GM06990 (cell line): ENCODE measurements at regions not wholly inside any gene's neighbourhood (a gene's known extent, or its start where the extent isn't known, plus 50 kb on each side); places are given as distances from the start of the nearest gene placed in this dataset.

ENCODE experiments used
- DNase-seq: peaks from one replicate; pipeline ENCODE4 v3.0.0-alpha.2; 2011; ENCODE audit not compliant: insufficient read length; ENCODE audit errors: extremely low read depth
- H3K27me3 ChIP-seq: replicated peaks from 2 replicates; pipeline ENCODE4 v1.6.0; 2011; ENCODE audit warnings: low read length; ENCODE audit not compliant: control insufficient read depth, insufficient read depth
- H3K36me3 ChIP-seq: 2 replicates; pipeline ENCODE4 v1.5.1; 2011; ENCODE audit warnings: low read length; ENCODE audit not compliant: control insufficient read depth, insufficient read depth
- H3K4me3 ChIP-seq: replicated peaks from 2 replicates; pipeline ENCODE4 v1.5.1; 2011; ENCODE audit warnings: low read depth, mild to moderate bottlenecking, control low read depth, low read length
- TF ChIP-seq, protein P1 (sequence below): IDR thresholded peaks from 2 replicates; pipeline ENCODE4 v1.5.1; 2011; ENCODE audit warnings: low read length, control low read depth, mild to moderate bottlenecking, inconsistent platforms; ENCODE audit not compliant: insufficient read depth, poor library complexity, severe bottlenecking

DNA sequence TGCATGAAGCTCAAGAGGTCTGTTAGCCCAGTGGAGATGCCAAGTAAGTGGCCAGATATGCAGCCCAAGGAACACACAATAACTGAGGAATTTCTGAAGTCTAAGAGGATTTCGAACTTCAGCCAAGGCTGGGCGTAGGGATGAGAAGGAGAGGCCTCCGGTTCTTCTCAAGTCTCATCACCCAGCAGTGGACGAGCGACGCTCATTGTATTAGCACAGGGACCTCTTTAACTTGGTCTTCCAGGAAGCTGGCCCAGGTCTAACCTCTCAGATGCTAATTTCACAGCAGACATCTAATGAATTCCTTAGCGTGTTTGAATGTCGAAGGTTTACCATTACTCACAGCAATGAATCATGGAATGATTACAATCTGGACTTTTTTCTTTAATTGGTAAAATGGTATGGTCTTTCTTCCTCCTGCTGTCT is 85.0 kb downstream of the HES1 start:
- H3K4me3 ChIP-seq: no peak overlapping the region
- H3K27me3 ChIP-seq: no peaks in the 10 kb centered on the region
- TF ChIP-seq, protein P1, sequence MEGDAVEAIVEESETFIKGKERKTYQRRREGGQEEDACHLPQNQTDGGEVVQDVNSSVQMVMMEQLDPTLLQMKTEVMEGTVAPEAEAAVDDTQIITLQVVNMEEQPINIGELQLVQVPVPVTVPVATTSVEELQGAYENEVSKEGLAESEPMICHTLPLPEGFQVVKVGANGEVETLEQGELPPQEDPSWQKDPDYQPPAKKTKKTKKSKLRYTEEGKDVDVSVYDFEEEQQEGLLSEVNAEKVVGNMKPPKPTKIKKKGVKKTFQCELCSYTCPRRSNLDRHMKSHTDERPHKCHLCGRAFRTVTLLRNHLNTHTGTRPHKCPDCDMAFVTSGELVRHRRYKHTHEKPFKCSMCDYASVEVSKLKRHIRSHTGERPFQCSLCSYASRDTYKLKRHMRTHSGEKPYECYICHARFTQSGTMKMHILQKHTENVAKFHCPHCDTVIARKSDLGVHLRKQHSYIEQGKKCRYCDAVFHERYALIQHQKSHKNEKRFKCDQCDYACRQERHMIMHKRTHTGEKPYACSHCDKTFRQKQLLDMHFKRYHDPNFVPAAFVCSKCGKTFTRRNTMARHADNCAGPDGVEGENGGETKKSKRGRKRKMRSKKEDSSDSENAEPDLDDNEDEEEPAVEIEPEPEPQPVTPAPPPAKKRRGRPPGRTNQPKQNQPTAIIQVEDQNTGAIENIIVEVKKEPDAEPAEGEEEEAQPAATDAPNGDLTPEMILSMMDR: no peak
- no peaks in the 10 kb centered on the region for H3K36me3 ChIP-seq
- DNase-seq: no peak

GRCh38 chr3:194221336-194221735 is 85.4 kb downstream of the HES1 start:
- Histone ChIP-seq H3K27me3 (no peaks in the 10 kb centered on the region), H3K4me3 (no peak overlapping the region), H3K36me3 (no peaks in the 10 kb centered on the region)
- DNase-seq: no peak
- TF ChIP-seq, protein P1: no peak

GRCh38 chr3:194223951-194224350 is 88.0 kb downstream of the HES1 start:
- Histone ChIP-seq H3K27me3 (no peaks in the 10 kb centered on the region), H3K4me3 (no peak overlapping the region), H3K36me3 (no peaks in the 10 kb centered on the region)
- TF ChIP-seq, protein P1: no peak
- DNase-seq: no peak

DNA sequence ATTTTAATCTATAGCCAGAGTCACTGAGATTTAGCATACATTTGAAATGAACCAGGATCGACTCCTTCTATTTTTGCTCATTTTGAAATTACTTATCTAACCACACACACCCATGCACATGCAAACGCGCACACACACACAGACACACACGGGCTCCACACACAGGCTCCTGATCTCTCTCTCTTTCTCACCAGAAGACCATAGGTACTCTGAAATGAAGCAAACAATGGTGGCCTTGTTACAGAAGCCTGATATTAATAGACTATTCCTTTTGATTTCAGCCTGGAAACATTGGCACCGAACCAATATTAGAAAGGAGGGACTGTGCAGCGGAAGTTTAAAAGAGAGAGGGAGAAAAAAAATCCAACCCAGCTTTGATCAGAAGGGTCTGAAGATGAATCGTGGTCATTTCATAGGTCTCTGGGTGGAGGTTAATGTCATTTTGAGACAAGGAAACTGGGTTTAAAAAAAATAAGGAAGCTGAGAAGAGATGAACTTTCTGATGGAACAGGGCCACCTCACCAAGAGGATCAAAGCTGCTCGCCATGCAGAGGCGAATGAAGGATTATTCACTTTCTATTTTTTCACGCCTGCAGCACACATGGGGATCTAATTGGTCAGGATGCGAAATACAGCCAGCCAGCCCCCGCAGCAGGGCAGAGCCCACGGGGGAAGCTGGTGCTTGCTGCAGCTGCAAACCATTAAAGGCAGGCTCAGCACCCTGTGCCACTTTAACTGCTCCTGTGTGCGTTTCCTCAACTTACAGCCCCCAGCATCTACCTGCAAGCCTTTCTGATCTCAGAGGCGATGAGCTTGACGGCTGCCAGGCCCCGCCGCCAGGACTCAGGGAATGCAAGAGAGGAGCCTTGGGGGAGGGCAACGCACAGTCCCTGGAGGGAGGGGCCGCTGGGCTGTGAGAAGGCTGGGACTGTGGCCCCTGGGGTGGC is 88.8 kb downstream of the HES1 start:
- Histone ChIP-seq H3K4me3 (no peak overlapping the region), H3K27me3 (no peaks in the 10 kb centered on the region), H3K36me3 (no peaks in the 10 kb centered on the region)
- TF ChIP-seq, protein P1: no peak
- no peak for DNase-seq

DNA sequence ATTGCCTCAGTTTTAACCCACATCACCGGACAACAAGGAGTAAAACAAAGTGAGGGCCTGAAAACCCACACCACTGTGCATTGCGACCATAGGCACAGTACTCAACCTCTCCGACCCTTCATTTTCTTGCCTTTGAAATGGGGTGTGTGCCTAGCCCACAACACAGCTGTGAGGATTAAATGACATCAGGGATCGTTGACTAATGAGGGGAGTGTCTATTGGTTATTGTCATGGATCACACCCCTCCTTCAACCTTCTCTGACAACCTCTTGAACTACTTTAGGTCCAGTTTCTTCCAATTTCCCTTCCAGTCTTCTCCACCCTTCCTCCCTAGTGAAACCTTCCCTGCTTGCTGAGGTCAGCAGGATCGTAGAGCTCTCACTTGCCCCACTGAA is 89.5 kb downstream of the HES1 start:
- Histone ChIP-seq H3K4me3 (no peak overlapping the region), H3K27me3 (no peaks in the 10 kb centered on the region), H3K36me3 (no peaks in the 10 kb centered on the region)
- TF ChIP-seq, protein P1: no peak
- DNase-seq: no peak
